Osteoblast (primary cell): ENCODE measurements at regions not wholly inside any gene's neighbourhood (a gene's known extent, or its start where the extent isn't known, plus 50 kb on each side); places are given as distances from the start of the nearest gene placed in this dataset.

Source experiments
- DNase-seq: peaks from one replicate; pipeline ENCODE4 v3.0.0; 2011; ENCODE audit warnings: low spot score, mixed read lengths; ENCODE audit not compliant: insufficient read length; ENCODE audit errors: missing footprints
- H2AFZ ChIP-seq: 2 replicates; pipeline ENCODE4 v1.6.0; 2011; ENCODE audit warnings: mild to moderate bottlenecking, low read length
- H3K27ac ChIP-seq: 2 replicates; pipeline ENCODE4 v1.5.1; 2011; ENCODE audit warnings: mild to moderate bottlenecking, low read depth, low read length, moderate library complexity
- H3K27me3 ChIP-seq: 2 replicates; pipeline ENCODE4 v1.6.0; 2012; ENCODE audit warnings: mild to moderate bottlenecking, control low read depth, inconsistent platforms, low read length, moderate library complexity; ENCODE audit not compliant: insufficient read depth
- H3K36me3 ChIP-seq: 2 replicates; pipeline ENCODE4 v1.5.1; 2011; ENCODE audit warnings: mild to moderate bottlenecking, low read length, control low read depth, moderate library complexity; ENCODE audit not compliant: insufficient read depth
- H3K4me1 ChIP-seq: 2 replicates; pipeline ENCODE4 v1.5.1; 2011; ENCODE audit warnings: mild to moderate bottlenecking, low read length, control low read depth, moderate library complexity; ENCODE audit not compliant: insufficient read depth
- H3K4me2 ChIP-seq: 2 replicates; pipeline ENCODE4 v1.6.0; 2011; ENCODE audit warnings: mild to moderate bottlenecking, low read length; ENCODE audit not compliant: insufficient read depth
- H3K4me3 ChIP-seq: fragments of 200-600 bp; sonication (generic); 3 replicates; pipeline ENCODE4 v1.5.1; 2012; ENCODE audit warnings: mild to moderate bottlenecking, low read length, inconsistent platforms; ENCODE audit not compliant: insufficient read depth
- H3K79me2 ChIP-seq: 2 replicates; pipeline ENCODE4 v1.6.0; 2012; ENCODE audit warnings: mild to moderate bottlenecking, low read length, control low read depth, inconsistent platforms; ENCODE audit not compliant: insufficient read depth
- H3K9me3 ChIP-seq: 2 replicates; pipeline ENCODE4 v1.5.1; 2011; ENCODE audit warnings: low read depth, low read length, control low read depth
- H4K20me1 ChIP-seq: 2 replicates; pipeline ENCODE4 v1.6.0; 2012; ENCODE audit warnings: mild to moderate bottlenecking, low read length, control low read depth; ENCODE audit not compliant: insufficient read depth
- TF ChIP-seq, protein P1 (sequence below): IDR thresholded peaks from 2 replicates; pipeline ENCODE4 v1.5.1; 2011; ENCODE audit warnings: mild to moderate bottlenecking, low read depth, low read length, moderate library complexity; ENCODE audit errors: extremely low read depth

DNA sequence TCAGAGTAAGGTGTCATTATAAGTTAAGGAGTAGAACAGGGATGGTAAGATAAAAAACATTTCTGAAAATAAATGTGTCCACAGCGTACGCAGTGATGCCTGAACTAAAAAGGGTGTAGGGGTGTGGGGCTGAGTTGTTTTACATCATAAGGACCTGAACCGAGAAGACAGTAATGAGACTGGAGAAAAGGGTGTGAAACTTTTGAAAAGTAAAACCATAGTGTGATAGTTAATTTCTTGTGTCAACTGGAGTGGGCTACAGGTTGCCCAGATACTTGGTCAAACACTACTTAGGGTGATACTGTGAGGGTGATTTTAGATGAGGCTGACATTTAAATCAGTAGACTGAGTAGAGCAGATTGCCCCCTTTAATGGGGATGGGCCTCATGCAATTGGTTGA lies 169.0 kb upstream of the PRPS1L1 start:
- Histone ChIP-seq H3K27ac (no peak overlapping the region), H2AFZ (no peak overlapping the region), H3K79me2 (no peaks in the 10 kb centered on the region), H3K9me3 (no peaks in the 10 kb centered on the region), H3K4me2 (no peak overlapping the region), H3K4me3 (no peak overlapping the region), H4K20me1 (no peaks in the 10 kb centered on the region), H3K36me3 (no peaks in the 10 kb centered on the region), H3K27me3 (no peaks in the 10 kb centered on the region), H3K4me1 (no peaks in the 10 kb centered on the region)
- TF ChIP-seq, protein P1, sequence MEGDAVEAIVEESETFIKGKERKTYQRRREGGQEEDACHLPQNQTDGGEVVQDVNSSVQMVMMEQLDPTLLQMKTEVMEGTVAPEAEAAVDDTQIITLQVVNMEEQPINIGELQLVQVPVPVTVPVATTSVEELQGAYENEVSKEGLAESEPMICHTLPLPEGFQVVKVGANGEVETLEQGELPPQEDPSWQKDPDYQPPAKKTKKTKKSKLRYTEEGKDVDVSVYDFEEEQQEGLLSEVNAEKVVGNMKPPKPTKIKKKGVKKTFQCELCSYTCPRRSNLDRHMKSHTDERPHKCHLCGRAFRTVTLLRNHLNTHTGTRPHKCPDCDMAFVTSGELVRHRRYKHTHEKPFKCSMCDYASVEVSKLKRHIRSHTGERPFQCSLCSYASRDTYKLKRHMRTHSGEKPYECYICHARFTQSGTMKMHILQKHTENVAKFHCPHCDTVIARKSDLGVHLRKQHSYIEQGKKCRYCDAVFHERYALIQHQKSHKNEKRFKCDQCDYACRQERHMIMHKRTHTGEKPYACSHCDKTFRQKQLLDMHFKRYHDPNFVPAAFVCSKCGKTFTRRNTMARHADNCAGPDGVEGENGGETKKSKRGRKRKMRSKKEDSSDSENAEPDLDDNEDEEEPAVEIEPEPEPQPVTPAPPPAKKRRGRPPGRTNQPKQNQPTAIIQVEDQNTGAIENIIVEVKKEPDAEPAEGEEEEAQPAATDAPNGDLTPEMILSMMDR, result no peak
- no peak for DNase-seq

DNA sequence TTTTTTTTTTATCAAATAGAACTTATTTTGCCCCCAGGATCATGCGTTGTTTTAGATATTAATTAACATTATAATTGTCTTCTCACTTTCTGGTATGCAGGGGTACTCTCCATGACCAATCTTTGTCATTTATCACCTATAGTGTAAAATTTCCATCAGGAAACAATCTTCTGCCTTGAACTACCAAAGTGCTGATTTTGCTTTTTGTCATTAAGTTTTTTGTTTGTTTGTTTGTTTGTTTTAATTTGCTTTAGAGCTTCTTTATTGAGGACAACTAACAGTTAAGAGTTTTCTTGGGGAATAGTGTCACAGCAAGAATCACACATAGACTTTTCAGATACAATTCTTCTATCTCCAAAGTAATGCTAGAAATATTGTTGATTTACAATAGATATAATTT lies 171.2 kb upstream of the PRPS1L1 start:
- Histone ChIP-seq H3K4me1 (no peaks in the 10 kb centered on the region), H3K79me2 (no peaks in the 10 kb centered on the region), H4K20me1 (no peaks in the 10 kb centered on the region), H3K9me3 (no peaks in the 10 kb centered on the region), H3K36me3 (no peaks in the 10 kb centered on the region), H3K4me2 (no peak overlapping the region), H2AFZ (no peak overlapping the region), H3K4me3 (no peak overlapping the region), H3K27me3 (no peaks in the 10 kb centered on the region), H3K27ac (no peak overlapping the region)
- no peak for DNase-seq
- TF ChIP-seq, protein P1, result no peak

DNA sequence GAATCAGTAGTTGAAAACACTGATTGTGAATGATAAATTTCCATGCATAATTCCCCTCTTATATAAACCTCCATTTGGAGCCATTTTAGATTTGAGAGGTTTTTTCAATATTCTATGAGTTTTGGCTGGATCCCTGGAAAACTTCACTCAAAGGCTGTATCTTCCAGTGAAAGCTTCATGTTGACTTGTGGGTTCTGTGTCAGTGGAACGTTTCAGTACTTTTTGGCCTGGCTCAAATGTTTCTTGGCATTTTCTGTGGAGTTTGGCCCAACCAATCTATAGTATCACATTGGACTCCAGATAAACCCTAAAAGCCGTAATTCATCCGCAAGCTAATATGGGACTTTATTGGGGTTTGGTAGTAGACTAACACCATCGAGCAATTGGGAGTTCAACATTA lies 172.6 kb upstream of the PRPS1L1 start:
- no peaks in the 10 kb centered on the region for H4K20me1 ChIP-seq
- no peak for DNase-seq
- TF ChIP-seq, protein P1, result no peak
- H3K9me3 ChIP-seq, result no peaks in the 10 kb centered on the region
- no peak overlapping the region for H3K27ac ChIP-seq
- no peaks in the 10 kb centered on the region for H3K36me3 ChIP-seq
- H2AFZ ChIP-seq, result no peak overlapping the region
- no peak overlapping the region for H3K4me2 ChIP-seq
- no peak overlapping the region for H3K4me3 ChIP-seq
- no peaks in the 10 kb centered on the region for H3K4me1 ChIP-seq
- H3K27me3 ChIP-seq, result no peaks in the 10 kb centered on the region
- no peaks in the 10 kb centered on the region for H3K79me2 ChIP-seq

DNA sequence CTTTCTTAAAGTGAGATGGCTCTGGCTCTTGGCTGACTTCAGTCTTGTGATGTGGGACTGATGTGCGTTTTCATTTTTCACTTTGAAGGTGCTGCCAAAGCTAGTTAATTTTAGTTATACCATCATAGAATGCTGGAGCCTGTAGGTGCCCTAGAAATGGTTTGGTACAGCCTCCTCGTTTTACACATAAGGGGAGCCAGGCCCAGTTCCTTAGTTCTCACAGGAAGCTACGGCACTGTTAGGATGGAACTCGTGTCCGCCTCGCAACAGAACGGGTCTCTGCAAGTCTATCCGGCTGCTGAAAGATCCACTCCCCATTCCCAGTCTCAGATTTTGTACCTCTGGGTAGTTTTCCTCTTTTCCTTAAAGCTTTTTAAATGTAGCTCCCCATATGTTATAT lies 173.2 kb upstream of the PRPS1L1 start:
- Histone ChIP-seq H3K27me3 (no peaks in the 10 kb centered on the region), H3K27ac (no peak overlapping the region), H3K4me2 (no peak overlapping the region), H3K9me3 (no peaks in the 10 kb centered on the region), H2AFZ (no peak overlapping the region), H3K4me1 (no peaks in the 10 kb centered on the region), H4K20me1 (no peaks in the 10 kb centered on the region), H3K36me3 (no peaks in the 10 kb centered on the region), H3K79me2 (no peaks in the 10 kb centered on the region), H3K4me3 (no peak overlapping the region)
- no peak for DNase-seq
- TF ChIP-seq, protein P1, result no peak
